HepG2 (cell line): ENCODE measurements at regions not wholly inside any gene's neighbourhood (a gene's known extent, or its start where the extent isn't known, plus 50 kb on each side); places are given as distances from the start of the nearest gene placed in this dataset.

ENCODE experiments used
- ATAC-seq: fragments of 200-7000 bp; cut with Tn5 transposase; 3 replicates; pipeline ENCODE4 v1.9.1; 2020; ENCODE audit warnings: mild to moderate bottlenecking, moderate library complexity
- BruUV-seq: library from RNA; stranded (reverse); fragments of 400-500 nt; replicated peaks from 2 replicates; lab custom pipeline; 2021; lab: Mats Ljungman, UMichigan
- CTCF ChIA-PET: fragments of 300-600 bp; formaldehyde crosslinking; extraction: SDS; loops from one replicate; lab custom pipeline; 2021; ENCODE audit warnings: low total read pairs, inconsistent platforms, low intra/inter-chr PET ratio; lab: Yijun Ruan, JAX
- POLR2A ChIA-PET: fragments of 350-600 bp; sonication (Branson Sonifier 250); formaldehyde crosslinking; loops from one replicate; lab custom pipeline; 2020; ENCODE audit warnings: antibody characterized with exemption, inconsistent platforms; lab: Yijun Ruan, JAX
- DNase-seq: peaks from one replicate; pipeline ENCODE4 v3.0.0-alpha.2; 2015; ENCODE audit warnings: low spot score
- FAIRE-seq: peaks from 3 replicates; lab custom pipeline; 2011; peaks lifted over from hg19 to GRCh38; lab: Jason Lieb, UNC
- H2AFZ ChIP-seq: one replicate; pipeline ENCODE4 v1.6.1; 2011; ENCODE audit warnings: low read length, inconsistent platforms
- H3K27ac ChIP-seq: fragments of 300-600 bp; 3 replicates; pipeline ENCODE4 v1.8.0; 2011; ENCODE audit warnings: mixed run types, mild to moderate bottlenecking, mixed read lengths, low read length, inconsistent platforms; ENCODE audit not compliant: insufficient read depth; ENCODE audit errors: extremely low read length
- H3K27me3 ChIP-seq, 2 experiments: fragments of 200-600 bp in 1 of 2; 2 replicates in 1 of 2; 3 replicates in 1 of 2; pipeline versions ENCODE4 v1.6.0 to v1.8.0; 2011; ENCODE audit warnings: low read length in 2 of 2, mild to moderate bottlenecking in 2 of 2, moderate library complexity in 2 of 2, inconsistent platforms in 1 of 2; ENCODE audit not compliant: insufficient read depth in 2 of 2, control insufficient read depth in 1 of 2
- H3K36me3 ChIP-seq, 2 experiments: fragments of 200-600 bp in 1 of 2; replicated peaks in 1 of 2; 2 replicates in 1 of 2; 3 replicates in 1 of 2; pipeline versions ENCODE4 v1.5.1 to v1.8.0; 2011; ENCODE audit warnings: low read length in 2 of 2, inconsistent platforms in 1 of 2; ENCODE audit not compliant: insufficient read depth in 2 of 2, control insufficient read depth in 1 of 2
- H3K4me1 ChIP-seq: 2 replicates; pipeline ENCODE4 v1.5.1; 2012; ENCODE audit warnings: low read length, inconsistent platforms; ENCODE audit not compliant: insufficient read depth
- H3K4me2 ChIP-seq: 2 replicates; pipeline ENCODE4 v1.6.0; 2011; ENCODE audit warnings: low read depth, low read length, inconsistent platforms
- H3K4me3 ChIP-seq, 3 experiments: fragments of 200-600 bp in 1 of 3; sonication (generic), shearing (Covaris generic) in 1 of 3; replicated peaks in 1 of 3; 2 replicates each; pipeline ENCODE4 v1.5.1; 2011 to 2016; ENCODE audit warnings: low read length in 3 of 3, inconsistent platforms in 2 of 3, low read depth in 2 of 3, mild to moderate bottlenecking in 2 of 3, control low read depth in 1 of 3, mixed read lengths in 1 of 3; ENCODE audit not compliant: insufficient read depth in 1 of 3
- H3K79me2 ChIP-seq: one replicate; pipeline ENCODE4 v1.6.1; 2011; ENCODE audit warnings: low read length, inconsistent platforms; ENCODE audit not compliant: insufficient read depth
- H3K9ac ChIP-seq: 2 replicates; pipeline ENCODE4 v1.6.0; 2011; ENCODE audit warnings: mild to moderate bottlenecking, low read depth, low read length, inconsistent platforms; ENCODE audit not compliant: insufficient read depth
- H3K9me3 ChIP-seq: 2 replicates; pipeline ENCODE4 v1.5.1; 2012; ENCODE audit warnings: mild to moderate bottlenecking, low read length
- H4K20me1 ChIP-seq: 2 replicates; pipeline ENCODE4 v1.6.0; 2011; ENCODE audit warnings: inconsistent platforms, mild to moderate bottlenecking, low read length, moderate library complexity; ENCODE audit not compliant: insufficient read depth
- HOXA7 ChIP-seq: sonication (generic); formaldehyde crosslinking; IDR thresholded peaks from 2 replicates; pipeline ENCODE4 v1.8.1; 2022; ENCODE audit warnings: mild to moderate bottlenecking, missing genetic modification reagents, moderate library complexity
- IRX3 ChIP-seq: sonication (generic); formaldehyde crosslinking; IDR thresholded peaks from 2 replicates; pipeline ENCODE4 v1.8.1; 2023; ENCODE audit warnings: mild to moderate bottlenecking, low read depth, missing genetic modification reagents, borderline replicate concordance
- KDM3A ChIP-seq: IDR thresholded peaks from 2 replicates; pipeline ENCODE4 v1.6.1; 2018; ENCODE audit warnings: low read depth, missing compliant biosample characterization
- MAFF ChIP-seq: IDR thresholded peaks from 2 replicates; pipeline ENCODE4 v1.6.1; 2011; ENCODE audit warnings: low read depth, low read length, improper control_type of control experiment
- MAFK ChIP-seq, 2 experiments: IDR thresholded peaks in 1 of 2; conservative IDR thresholded peaks in 1 of 2; 2 replicates each; pipeline ENCODE4 v1.6.1; 2011; ENCODE audit warnings: improper control_type of control experiment in 2 of 2, low read length in 2 of 2
- NFRKB ChIP-seq: fragments of 450-650 bp; IDR thresholded peaks from 2 replicates; pipeline ENCODE4 v1.6.1; 2017
- PRDM15 ChIP-seq: sonication (generic); formaldehyde crosslinking; IDR thresholded peaks from 2 replicates; pipeline ENCODE4 v1.4.0; 2020; ENCODE audit warnings: missing genetic modification reagents
- SMYD3 ChIP-seq: sonication (generic); formaldehyde crosslinking; IDR thresholded peaks from 2 replicates; pipeline ENCODE4 v1.8.1; 2023; ENCODE audit warnings: mild to moderate bottlenecking, missing genetic modification reagents
- SPEN ChIP-seq: sonication (generic); formaldehyde crosslinking; IDR thresholded peaks from 2 replicates; pipeline ENCODE4 v1.5.1; 2020; ENCODE audit warnings: low read depth, mild to moderate bottlenecking, missing genetic modification reagents
- TMF1 ChIP-seq: sonication (generic); formaldehyde crosslinking; IDR thresholded peaks from 2 replicates; pipeline ENCODE4 v1.8.1; 2022; ENCODE audit warnings: low read depth, missing genetic modification reagents
- ZNF274 ChIP-seq: sonication (generic); formaldehyde crosslinking; IDR thresholded peaks from 2 replicates; pipeline ENCODE4 v1.5.1; 2020; ENCODE audit warnings: mild to moderate bottlenecking, missing genetic modification reagents
- ZNF572 ChIP-seq: sonication (generic); formaldehyde crosslinking; IDR thresholded peaks from 2 replicates; pipeline ENCODE4 v1.5.1; 2020; ENCODE audit warnings: mild to moderate bottlenecking, missing genetic modification reagents
- WGBS: methylation state at CpG from one replicate; pipeline ENCODE4 v1.1.6; 2017; ENCODE audit warnings: low lambda C conversion rate; 5-methylcytosine and 5-hydroxymethylcytosine counted together
- in situ Hi-C: cut with HindIII; loops from 2 replicates; pipeline ENCODE4 v1.10.0; 2017; ENCODE audit warnings: low pct_unique_long_range_greater_than_20kb; ENCODE audit not compliant: extremely low pct_ligation_motif_present
- intact Hi-C: fragments of 100-400 bp; cut with micrococcal nuclease; formaldehyde crosslinking; loops from one replicate; pipeline ENCODE4 v1.10.0; 2022; ENCODE audit not compliant: unreplicated experiment
- TF ChIP-seq, protein P1 (sequence below): IDR thresholded peaks from 2 replicates; pipeline ENCODE4 v1.6.1; 2016; ENCODE audit warnings: control low read depth

- in situ Hi-C loops (no loop called here), intact Hi-C loops (no loop called here)
- Histone ChIP-seq H3K27me3 (no peaks in the 10 kb centered on the region), H3K79me2 (no peaks in the 10 kb centered on the region), H3K27ac (no peak overlapping the region), H3K9ac (no peak overlapping the region), H3K4me3 (no peak overlapping the region), H3K4me2 (no peak overlapping the region), H2AFZ (no peak overlapping the region), H3K36me3 (no peaks in the 10 kb centered on the region), H4K20me1 (no peaks in the 10 kb centered on the region), H3K9me3 (no peaks in the 10 kb centered on the region), H3K4me1 (no peaks in the 10 kb centered on the region)
- 0 out of 2 replicates have a peak, but pooled peaks have one; percentile 27 for TF ChIP-seq MAFF
- TF ChIP-seq MAFK (conservative IDR thresholded peaks at IDR 0.05 in 1 of 2, IDR thresholded peaks at IDR 0.05 in 1 of 2; ENCODE audit: low read length in 2 of 2): peak; percentile 28 to 53; a peak in 3 of 4 replicates
- TF ChIP-seq IRX3: no peak
- ChIA-PET CTCF (no interaction called here), POLR2A (no interaction called here)
- BruUV-seq: no TSS peak
- no peak for DNase-seq
- WGBS: 0% methylated on average over 1 of the region's 1 CpG
- no peak for ATAC-seq
- FAIRE-seq: no peak
Measured at GRCh38 chr3:81195478-81195877, 566.0 kb downstream of the GBE1 start.

- Histone ChIP-seq H3K36me3 (no peaks in the 10 kb centered on the region), H2AFZ (no peak overlapping the region), H3K4me2 (no peak overlapping the region), H3K4me3 (no peak overlapping the region), H3K9ac (no peak overlapping the region), H3K27me3 (no peaks in the 10 kb centered on the region), H3K4me1 (no peaks in the 10 kb centered on the region), H3K27ac (no peak overlapping the region), H3K79me2 (no peaks in the 10 kb centered on the region), H3K9me3 (no peaks in the 10 kb centered on the region), H4K20me1 (no peaks in the 10 kb centered on the region)
- DNase-seq (no peak), FAIRE-seq (no peak), ATAC-seq (no peak)
- BruUV-seq: no TSS peak
- CTCF ChIA-PET: no interaction called here
- in situ Hi-C loops (no loop called here), intact Hi-C loops (no loop called here)
- TF ChIP-seq TMF1 (CRISPR knock-in tag) (no peak), KDM3A (no peak), NFRKB (no peak), SPEN (no peak), ZNF274 (no peak), ZNF572 (CRISPR knock-in tag) (no peak), SMYD3 (no peak), PRDM15 (no peak), HOXA7 (CRISPR knock-in tag) (no peak)
- TF ChIP-seq, protein P1, sequence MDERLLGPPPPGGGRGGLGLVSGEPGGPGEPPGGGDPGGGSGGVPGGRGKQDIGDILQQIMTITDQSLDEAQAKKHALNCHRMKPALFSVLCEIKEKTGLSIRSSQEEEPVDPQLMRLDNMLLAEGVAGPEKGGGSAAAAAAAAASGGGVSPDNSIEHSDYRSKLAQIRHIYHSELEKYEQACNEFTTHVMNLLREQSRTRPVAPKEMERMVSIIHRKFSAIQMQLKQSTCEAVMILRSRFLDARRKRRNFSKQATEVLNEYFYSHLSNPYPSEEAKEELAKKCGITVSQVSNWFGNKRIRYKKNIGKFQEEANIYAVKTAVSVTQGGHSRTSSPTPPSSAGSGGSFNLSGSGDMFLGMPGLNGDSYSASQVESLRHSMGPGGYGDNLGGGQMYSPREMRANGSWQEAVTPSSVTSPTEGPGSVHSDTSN: no peak
- POLR2A ChIA-PET: no interaction called here
Measured at GRCh38 chr3:81186412-81186811, 575.0 kb downstream of the GBE1 start.
